ENCODE measurements at regions not wholly inside any gene's neighbourhood (a gene's known extent, or its start where the extent isn't known, plus 50 kb on each side); places are given as distances from the start of the nearest gene placed in this dataset.

DNA sequence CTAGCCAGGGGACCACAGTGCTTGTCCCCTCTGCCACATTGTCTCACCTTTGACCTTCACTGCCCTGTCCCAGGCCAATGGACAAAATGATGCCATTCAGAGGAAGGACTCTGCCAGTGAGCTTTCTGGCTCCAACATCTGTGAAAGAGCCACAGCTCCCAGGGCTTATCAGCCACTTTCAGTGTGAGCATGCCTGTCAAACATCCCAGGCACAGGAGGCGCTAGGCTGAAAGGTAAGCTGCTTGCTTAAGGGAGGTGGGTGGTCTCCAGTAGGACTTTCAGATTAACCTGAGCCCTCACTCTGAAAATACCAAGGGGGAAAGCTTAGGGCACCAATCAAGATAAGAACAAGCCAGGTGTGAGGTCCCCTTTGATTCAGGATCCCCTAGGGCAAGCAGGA lies 59.8 kb upstream of the GDF10 start (continued):
- TF ChIP-seq, protein P1, sequence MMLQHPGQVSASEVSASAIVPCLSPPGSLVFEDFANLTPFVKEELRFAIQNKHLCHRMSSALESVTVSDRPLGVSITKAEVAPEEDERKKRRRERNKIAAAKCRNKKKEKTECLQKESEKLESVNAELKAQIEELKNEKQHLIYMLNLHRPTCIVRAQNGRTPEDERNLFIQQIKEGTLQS (IDR thresholded peaks at IDR 0.05): no peak
- no peak for TF ChIP-seq FOXA2 (IDR thresholded peaks at IDR 0.05)
- TF ChIP-seq, protein P2, sequence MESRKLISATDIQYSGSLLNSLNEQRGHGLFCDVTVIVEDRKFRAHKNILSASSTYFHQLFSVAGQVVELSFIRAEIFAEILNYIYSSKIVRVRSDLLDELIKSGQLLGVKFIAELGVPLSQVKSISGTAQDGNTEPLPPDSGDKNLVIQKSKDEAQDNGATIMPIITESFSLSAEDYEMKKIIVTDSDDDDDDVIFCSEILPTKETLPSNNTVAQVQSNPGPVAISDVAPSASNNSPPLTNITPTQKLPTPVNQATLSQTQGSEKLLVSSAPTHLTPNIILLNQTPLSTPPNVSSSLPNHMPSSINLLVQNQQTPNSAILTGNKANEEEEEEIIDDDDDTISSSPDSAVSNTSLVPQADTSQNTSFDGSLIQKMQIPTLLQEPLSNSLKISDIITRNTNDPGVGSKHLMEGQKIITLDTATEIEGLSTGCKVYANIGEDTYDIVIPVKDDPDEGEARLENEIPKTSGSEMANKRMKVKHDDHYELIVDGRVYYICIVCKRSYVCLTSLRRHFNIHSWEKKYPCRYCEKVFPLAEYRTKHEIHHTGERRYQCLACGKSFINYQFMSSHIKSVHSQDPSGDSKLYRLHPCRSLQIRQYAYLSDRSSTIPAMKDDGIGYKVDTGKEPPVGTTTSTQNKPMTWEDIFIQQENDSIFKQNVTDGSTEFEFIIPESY (IDR thresholded peaks at IDR 0.05): no peak
- TF ChIP-seq, protein P3, sequence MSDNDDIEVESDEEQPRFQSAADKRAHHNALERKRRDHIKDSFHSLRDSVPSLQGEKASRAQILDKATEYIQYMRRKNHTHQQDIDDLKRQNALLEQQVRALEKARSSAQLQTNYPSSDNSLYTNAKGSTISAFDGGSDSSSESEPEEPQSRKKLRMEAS (IDR thresholded peaks at IDR 0.05): no peak
- no peak for TF ChIP-seq RAD21 (IDR thresholded peaks at IDR 0.05)

DNA sequence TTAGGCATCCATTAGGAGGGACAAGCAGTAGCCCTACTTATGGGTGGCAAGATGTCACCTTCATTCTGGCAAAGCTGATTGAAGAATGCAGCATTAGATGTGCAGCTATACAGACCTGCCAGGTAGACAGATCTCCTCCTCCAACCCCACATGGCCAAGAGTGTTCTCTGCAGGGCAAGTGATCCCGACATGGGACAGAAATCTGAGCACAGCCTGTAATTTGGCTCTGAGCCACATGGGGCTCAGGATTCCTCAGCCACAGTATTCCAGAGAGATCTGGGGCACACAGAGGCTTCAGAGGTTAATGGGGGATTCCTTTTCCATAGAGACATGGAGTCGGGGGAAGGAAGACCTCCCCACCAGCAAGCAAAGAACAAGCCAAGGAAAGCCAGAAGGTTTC lies 58.7 kb upstream of the GDF10 start:
- no peak for TF ChIP-seq TAF1 (conservative IDR thresholded peaks at IDR 0.05)
- TF ChIP-seq, protein P2 (IDR thresholded peaks at IDR 0.05): no peak
- TF ChIP-seq, protein P4, sequence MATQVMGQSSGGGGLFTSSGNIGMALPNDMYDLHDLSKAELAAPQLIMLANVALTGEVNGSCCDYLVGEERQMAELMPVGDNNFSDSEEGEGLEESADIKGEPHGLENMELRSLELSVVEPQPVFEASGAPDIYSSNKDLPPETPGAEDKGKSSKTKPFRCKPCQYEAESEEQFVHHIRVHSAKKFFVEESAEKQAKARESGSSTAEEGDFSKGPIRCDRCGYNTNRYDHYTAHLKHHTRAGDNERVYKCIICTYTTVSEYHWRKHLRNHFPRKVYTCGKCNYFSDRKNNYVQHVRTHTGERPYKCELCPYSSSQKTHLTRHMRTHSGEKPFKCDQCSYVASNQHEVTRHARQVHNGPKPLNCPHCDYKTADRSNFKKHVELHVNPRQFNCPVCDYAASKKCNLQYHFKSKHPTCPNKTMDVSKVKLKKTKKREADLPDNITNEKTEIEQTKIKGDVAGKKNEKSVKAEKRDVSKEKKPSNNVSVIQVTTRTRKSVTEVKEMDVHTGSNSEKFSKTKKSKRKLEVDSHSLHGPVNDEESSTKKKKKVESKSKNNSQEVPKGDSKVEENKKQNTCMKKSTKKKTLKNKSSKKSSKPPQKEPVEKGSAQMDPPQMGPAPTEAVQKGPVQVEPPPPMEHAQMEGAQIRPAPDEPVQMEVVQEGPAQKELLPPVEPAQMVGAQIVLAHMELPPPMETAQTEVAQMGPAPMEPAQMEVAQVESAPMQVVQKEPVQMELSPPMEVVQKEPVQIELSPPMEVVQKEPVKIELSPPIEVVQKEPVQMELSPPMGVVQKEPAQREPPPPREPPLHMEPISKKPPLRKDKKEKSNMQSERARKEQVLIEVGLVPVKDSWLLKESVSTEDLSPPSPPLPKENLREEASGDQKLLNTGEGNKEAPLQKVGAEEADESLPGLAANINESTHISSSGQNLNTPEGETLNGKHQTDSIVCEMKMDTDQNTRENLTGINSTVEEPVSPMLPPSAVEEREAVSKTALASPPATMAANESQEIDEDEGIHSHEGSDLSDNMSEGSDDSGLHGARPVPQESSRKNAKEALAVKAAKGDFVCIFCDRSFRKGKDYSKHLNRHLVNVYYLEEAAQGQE (IDR thresholded peaks at IDR 0.05): no peak
- no peak for TF ChIP-seq NR2F2 (IDR thresholded peaks at IDR 0.05)
- no peak for TF ChIP-seq SP1 (IDR thresholded peaks at IDR 0.05)
- TF ChIP-seq, protein P5, sequence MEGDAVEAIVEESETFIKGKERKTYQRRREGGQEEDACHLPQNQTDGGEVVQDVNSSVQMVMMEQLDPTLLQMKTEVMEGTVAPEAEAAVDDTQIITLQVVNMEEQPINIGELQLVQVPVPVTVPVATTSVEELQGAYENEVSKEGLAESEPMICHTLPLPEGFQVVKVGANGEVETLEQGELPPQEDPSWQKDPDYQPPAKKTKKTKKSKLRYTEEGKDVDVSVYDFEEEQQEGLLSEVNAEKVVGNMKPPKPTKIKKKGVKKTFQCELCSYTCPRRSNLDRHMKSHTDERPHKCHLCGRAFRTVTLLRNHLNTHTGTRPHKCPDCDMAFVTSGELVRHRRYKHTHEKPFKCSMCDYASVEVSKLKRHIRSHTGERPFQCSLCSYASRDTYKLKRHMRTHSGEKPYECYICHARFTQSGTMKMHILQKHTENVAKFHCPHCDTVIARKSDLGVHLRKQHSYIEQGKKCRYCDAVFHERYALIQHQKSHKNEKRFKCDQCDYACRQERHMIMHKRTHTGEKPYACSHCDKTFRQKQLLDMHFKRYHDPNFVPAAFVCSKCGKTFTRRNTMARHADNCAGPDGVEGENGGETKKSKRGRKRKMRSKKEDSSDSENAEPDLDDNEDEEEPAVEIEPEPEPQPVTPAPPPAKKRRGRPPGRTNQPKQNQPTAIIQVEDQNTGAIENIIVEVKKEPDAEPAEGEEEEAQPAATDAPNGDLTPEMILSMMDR (IDR thresholded peaks at IDR 0.05; ENCODE audit: low read depth, low read length, missing input control): no peak
- no peak for TF ChIP-seq JUND (IDR thresholded peaks at IDR 0.05)
- peaks cover 0 to 3% (median 3%) of the 10 kb centered on the region in 4 donors for H3K9me3 ChIP-seq (ENCODE audit: control insufficient read depth in 4 of 4, low read length in 3 of 4)
- H3K4me3 ChIP-seq (ENCODE audit: low read depth in 1 of 3, low read length in 3 of 3): no peak overlapping the region
- no peaks in the 10 kb centered on the region for H3K27me3 ChIP-seq (ENCODE audit: control insufficient read depth in 4 of 4, insufficient read depth in 4 of 4, low read length in 3 of 4)
- H3K36me3 ChIP-seq (ENCODE audit: control insufficient read depth in 4 of 4, insufficient read depth in 3 of 4, low read depth in 1 of 4, low read length in 3 of 4): no peaks in the 10 kb centered on the region
- no peaks in the 10 kb centered on the region for H3K4me1 ChIP-seq (ENCODE audit: control insufficient read depth in 4 of 4, insufficient read depth in 4 of 4, low read length in 3 of 4)
- no peak overlapping the region for H3K9ac ChIP-seq (ENCODE audit: low read depth in 1 of 2, low read length in 2 of 2)
- WGBS: 67% methylated on average over 2 of the region's 2 CpGs
- no peak for DNase-seq (ENCODE audit: low spot score)
- no peak overlapping the region for H3K27ac ChIP-seq (ENCODE audit: low read depth in 1 of 2, low read length in 2 of 2)

Measured in liver (tissue), 8 donors.